Right lobe of liver (tissue), 6 donors: ENCODE measurements at regions not wholly inside any gene's neighbourhood (a gene's known extent, or its start where the extent isn't known, plus 50 kb on each side); places are given as distances from the start of the nearest gene placed in this dataset.

Experiments used
- ATAC-seq, 4 donors: fragments of 200-7000 bp; cut with Tn5 transposase; one replicate each; pipeline ENCODE4 v1.9.1; 2020; ENCODE audit warnings: mild to moderate bottlenecking in 4 of 4, moderate library complexity in 4 of 4
- DNase-seq, 3 donors: peaks; one replicate each; pipeline ENCODE4 v3.0.0-alpha.2; 2020
- H3K27ac ChIP-seq, 3 donors: fragments of 200-600 bp; one replicate each; pipeline ENCODE4 v1.8.0; 2022
- H3K27me3 ChIP-seq, 2 donors: fragments of 200-600 bp; one replicate each; pipeline ENCODE4 v1.8.0; 2022
- H3K36me3 ChIP-seq, 4 donors: fragments of 200-600 bp; sonication (generic) in 1 of 4; one replicate each; pipeline versions ENCODE4 v1.5.1 to v1.8.0; 2017 to 2022; ENCODE audit warnings: control low read depth in 1 of 4
- H3K4me1 ChIP-seq, 4 donors: fragments of 200-600 bp; sonication (generic) in 1 of 4; one replicate each; pipeline versions ENCODE4 v1.5.1 to v1.8.0; 2017 to 2022; ENCODE audit warnings: control low read depth in 1 of 4
- H3K4me3 ChIP-seq, 3 donors: fragments of 200-600 bp; one replicate each; pipeline ENCODE4 v1.8.0; 2022
- H3K9me3 ChIP-seq, 4 donors: fragments of 200-600 bp; sonication (generic) in 1 of 4; one replicate each; pipeline versions ENCODE4 v1.5.1 to v1.8.0; 2017 to 2022; ENCODE audit warnings: control low read depth in 1 of 4
- CTCF ChIP-seq, 4 donors: fragments of 200-600 bp in 3 of 4; fragments of 450-650 bp in 1 of 4; IDR thresholded peaks; one replicate each; pipeline versions ENCODE4 v1.5.1 to v1.8.0; 2016 to 2022; ENCODE audit warnings: antibody characterized with exemption in 4 of 4, mild to moderate bottlenecking in 2 of 4
- POLR2A ChIP-seq: fragments of 450-650 bp; IDR thresholded peaks from one replicate; pipeline ENCODE4 v1.6.1; 2017; ENCODE audit warnings: antibody characterized with exemption, mild to moderate bottlenecking
- WGBS: methylation state at CpG from one replicate; pipeline ENCODE4 v1.1.6; 2018; ENCODE audit warnings: low coverage, low lambda C conversion rate; ENCODE audit not compliant: insufficient coverage; ENCODE audit errors: missing lambda C conversion rate; 5-methylcytosine and 5-hydroxymethylcytosine counted together
- intact Hi-C, 2 donors: fragments of 100-400 bp; cut with DNase I; formaldehyde crosslinking; loops; one replicate each; pipeline versions ENCODE4 v1.11.2 to v1.14.1; 2022
- donor health status: DM: no; HTN: yes; CAD: no.
- donor health status: DM: no; HTN: no; CAD: no.
- donor health status: DM: no; HTN: no; CAD: no.
- donor health status: DM: no; HTN: yes; CAD: no.
- donor health status: DM: no; HTN: yes; CAD: no.

DNA sequence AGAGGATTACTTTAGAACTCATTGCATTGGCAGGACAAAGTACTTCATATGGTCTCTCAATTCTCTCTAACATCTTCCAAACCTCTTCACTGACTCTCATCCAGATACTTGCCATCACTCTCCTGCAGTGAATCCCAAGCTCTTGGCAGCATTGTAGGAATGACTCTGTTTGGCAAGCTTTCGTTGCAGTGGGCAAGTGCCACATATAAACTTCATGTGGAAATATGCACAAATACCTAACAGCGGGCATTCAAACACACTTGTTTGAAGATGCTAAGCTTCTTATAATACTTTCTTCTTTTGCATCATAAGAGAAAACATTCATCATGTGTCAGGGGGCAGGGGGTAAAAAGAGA is 86.2 kb upstream of the F13A1 start:
- H3K27me3 ChIP-seq: no peaks in the 10 kb centered on the region
- H3K4me1 ChIP-seq: peaks cover 0 to 22% (median 0%) of the 10 kb centered on the region in 4 donors
- 41% methylated on average over 2 of the region's 2 CpGs for WGBS
- no peak overlapping the region for H3K4me3 ChIP-seq
- peak in 1 of 4 donors; percentile 5 for ATAC-seq
- H3K36me3 ChIP-seq: no peaks in the 10 kb centered on the region
- H3K27ac ChIP-seq: peak overlapping the region in 2 of 3 donors; percentile 55 to 73
- TF ChIP-seq POLR2A: no peak
- TF ChIP-seq CTCF (IDR thresholded peaks at IDR 0.05): no peak
- no peaks in the 10 kb centered on the region for H3K9me3 ChIP-seq
- DNase-seq: no peak
- intact Hi-C loops: no loop called here

- WGBS: 57% methylated on average over 4 of the region's 4 CpGs
- H3K4me3 ChIP-seq: no peak overlapping the region
- peak overlapping the region in 1 of 3 donors; percentile 73 for H3K27ac ChIP-seq
- no peaks in the 10 kb centered on the region for H3K9me3 ChIP-seq
- H3K27me3 ChIP-seq: no peaks in the 10 kb centered on the region
- H3K4me1 ChIP-seq: peaks cover 0 to 22% (median 0%) of the 10 kb centered on the region in 4 donors
- ATAC-seq (no peak), DNase-seq (no peak)
- no peak for TF ChIP-seq CTCF (IDR thresholded peaks at IDR 0.05)
- intact Hi-C loops: no loop called here
- H3K36me3 ChIP-seq: no peaks in the 10 kb centered on the region
Measured at GRCh38 chr6:6407071-6407741, 86.7 kb upstream of the F13A1 start.

- intact Hi-C loops: no loop called here
- 31% methylated on average over 7 of the region's 7 CpGs for WGBS
- DNase-seq (peak in 2 of 3 donors; percentile 22 to 56), ATAC-seq (peak in 1 of 4 donors; percentile 26)
- H3K27ac ChIP-seq: no peak overlapping the region
- H3K27me3 ChIP-seq: no peaks in the 10 kb centered on the region
- no peak for TF ChIP-seq POLR2A
- no peak for TF ChIP-seq CTCF (IDR thresholded peaks at IDR 0.05)
- no peaks in the 10 kb centered on the region for H3K36me3 ChIP-seq
- H3K4me1 ChIP-seq: peaks cover 0 to 22% (median 0%) of the 10 kb centered on the region in 4 donors
- H3K4me3 ChIP-seq: no peak overlapping the region
- H3K9me3 ChIP-seq: no peaks in the 10 kb centered on the region
Measured at GRCh38 chr6:6409397-6410030, 89.1 kb upstream of the F13A1 start.

DNA sequence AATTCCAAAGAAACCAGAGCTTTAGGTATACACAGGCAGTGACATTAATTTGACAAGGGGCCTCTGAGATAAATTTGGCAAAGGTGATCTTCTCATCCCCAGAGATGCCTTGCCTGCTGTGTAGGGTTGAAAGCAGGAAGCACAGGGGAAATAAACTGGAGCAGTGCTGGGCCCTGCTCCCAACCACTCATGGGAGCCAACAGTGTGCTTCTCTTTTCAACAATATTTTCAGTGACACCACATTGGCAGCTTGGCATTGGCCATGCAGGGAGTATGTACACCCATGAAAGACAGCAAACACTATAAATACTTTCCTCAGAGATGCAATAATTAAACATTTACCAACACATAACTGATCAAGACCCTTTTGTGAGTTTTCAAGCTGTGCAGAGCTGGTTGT is 90.7 kb upstream of the F13A1 start:
- Histone ChIP-seq H3K4me1 (peaks cover 0 to 10% (median 0%) of the 10 kb centered on the region in 4 donors), H3K27me3 (no peaks in the 10 kb centered on the region), H3K4me3 (no peak overlapping the region), H3K9me3 (no peaks in the 10 kb centered on the region), H3K27ac (no peak overlapping the region), H3K36me3 (no peaks in the 10 kb centered on the region)
- no peak for TF ChIP-seq CTCF (IDR thresholded peaks at IDR 0.05)
- TF ChIP-seq POLR2A: no peak
- ATAC-seq (no peak), DNase-seq (no peak)
- intact Hi-C loops: no loop called here
